Smooth muscle cell (in vitro differentiated cells): ENCODE measurements at regions not wholly inside any gene's neighbourhood (a gene's known extent, or its start where the extent isn't known, plus 50 kb on each side); places are given as distances from the start of the nearest gene placed in this dataset.

Source experiments
- DNase-seq: peaks from one replicate; lab custom pipeline; 2025; ENCODE audit not compliant: unreplicated experiment; lab: John Stamatoyannopoulos, UW
- H2AFZ ChIP-seq: fragments of 200-600 bp; sonication (generic); 2 replicates; pipeline ENCODE4 v1.6.0; 2016; ENCODE audit warnings: antibody characterized with exemption, low read depth, mild to moderate bottlenecking
- H3F3A ChIP-seq: fragments of 200-600 bp; sonication (generic); 2 replicates; pipeline ENCODE4 v1.6.0; 2017; ENCODE audit warnings: antibody characterized with exemption, low read depth
- H3K27ac ChIP-seq: fragments of 200-600 bp; sonication (generic); 2 replicates; pipeline ENCODE4 v1.5.1; 2016; ENCODE audit warnings: low read depth, mild to moderate bottlenecking
- H3K27me3 ChIP-seq: fragments of 200-600 bp; sonication (generic); 2 replicates; pipeline ENCODE4 v1.6.1; 2016; ENCODE audit warnings: low read depth, mild to moderate bottlenecking
- H3K36me3 ChIP-seq: fragments of 200-600 bp; sonication (generic); 2 replicates; pipeline ENCODE4 v1.5.1; 2016; ENCODE audit warnings: low read depth
- H3K4me1 ChIP-seq: fragments of 200-600 bp; sonication (generic); 2 replicates; pipeline ENCODE4 v1.5.1; 2016; ENCODE audit warnings: low read depth
- H3K4me2 ChIP-seq: fragments of 200-600 bp; sonication (generic); 2 replicates; pipeline ENCODE4 v1.6.0; 2016; ENCODE audit warnings: mild to moderate bottlenecking
- H3K4me3 ChIP-seq: fragments of 200-600 bp; sonication (generic); 2 replicates; pipeline ENCODE4 v1.5.1; 2016; ENCODE audit warnings: mild to moderate bottlenecking
- H3K79me2 ChIP-seq: fragments of 200-600 bp; sonication (generic); 2 replicates; pipeline ENCODE4 v1.6.0; 2016; ENCODE audit warnings: low read depth, mild to moderate bottlenecking
- H3K9ac ChIP-seq: fragments of 200-600 bp; sonication (generic); 2 replicates; pipeline ENCODE4 v1.6.0; 2016; ENCODE audit warnings: low read depth
- H3K9me3 ChIP-seq: fragments of 200-600 bp; sonication (generic); replicated peaks from 2 replicates; pipeline ENCODE4 v1.5.1; 2016; ENCODE audit warnings: low read depth
- H4K20me1 ChIP-seq: fragments of 200-600 bp; sonication (generic); 2 replicates; pipeline ENCODE4 v1.6.0; 2016; ENCODE audit warnings: low read depth
- CTCF ChIP-seq: fragments of 200-600 bp; sonication (generic); IDR thresholded peaks from 2 replicates; pipeline ENCODE4 v1.5.1; 2017; ENCODE audit warnings: borderline replicate concordance, mild to moderate bottlenecking, antibody characterized with exemption; ENCODE audit not compliant: insufficient read depth, poor library complexity, severe bottlenecking
- WGBS: methylation state at CpG from one replicate; pipeline ENCODE4 v1.1.7; 2016; ENCODE audit warnings: low lambda C conversion rate; 5-methylcytosine and 5-hydroxymethylcytosine counted together

- DNase-seq, result no peak
- no peak overlapping the region for H3K4me3 ChIP-seq
- H3K4me2 ChIP-seq, result peak overlapping the region; percentile 43
- no peak overlapping the region for H3K27ac ChIP-seq
- 42% methylated on average over 5 of the region's 5 CpGs for WGBS
- no peaks in the 10 kb centered on the region for H3K36me3 ChIP-seq
- H3K9me3 ChIP-seq, result no peaks in the 10 kb centered on the region
- TF ChIP-seq CTCF, result no peak
- H3K79me2 ChIP-seq, result no peaks in the 10 kb centered on the region
- peak overlapping the region; percentile 71 for H2AFZ ChIP-seq
- H3K4me1 ChIP-seq, result peaks cover 23% of the 10 kb centered on the region
- no peak overlapping the region for H3K9ac ChIP-seq
- H3F3A ChIP-seq, result peaks cover 13% of the 10 kb centered on the region
- H4K20me1 ChIP-seq, result no peaks in the 10 kb centered on the region
- no peaks in the 10 kb centered on the region for H3K27me3 ChIP-seq
Observed at GRCh38 chr3:194009019-194009418, 126.9 kb upstream of the HES1 start.

GRCh38 chr3:194009892-194010533 is 125.9 kb upstream of the HES1 start:
- no peak for TF ChIP-seq CTCF
- Histone ChIP-seq H3K27ac (no peak overlapping the region), H3K9me3 (no peaks in the 10 kb centered on the region), H3K4me1 (peaks cover 15% of the 10 kb centered on the region), H2AFZ (no peak overlapping the region), H3F3A (peaks cover 3% of the 10 kb centered on the region), H3K36me3 (no peaks in the 10 kb centered on the region), H3K27me3 (no peaks in the 10 kb centered on the region), H3K4me3 (no peak overlapping the region), H4K20me1 (no peaks in the 10 kb centered on the region), H3K4me2 (no peak overlapping the region), H3K9ac (no peak overlapping the region), H3K79me2 (no peaks in the 10 kb centered on the region)
- WGBS, result 77% methylated on average over 4 of the region's 4 CpGs
- no peak for DNase-seq

DNA sequence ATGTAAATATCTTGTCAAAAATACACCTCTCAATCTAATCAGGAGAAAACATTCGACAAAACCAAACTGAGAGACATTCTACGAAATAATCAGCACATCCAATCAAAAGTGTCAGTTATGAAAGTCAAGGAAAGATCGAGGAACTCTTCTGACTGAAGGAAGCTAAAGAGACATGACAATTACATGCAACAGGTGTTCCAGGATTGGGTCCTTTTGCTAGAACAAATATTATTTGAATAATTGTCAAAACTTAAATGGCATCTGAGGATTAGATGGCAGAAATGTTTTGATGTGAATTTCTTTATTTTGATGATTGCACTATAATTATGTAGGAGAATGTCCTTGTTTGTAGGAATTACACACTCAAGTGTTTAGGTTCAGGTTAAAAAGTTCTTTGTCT is 124.1 kb upstream of the HES1 start:
- no peaks in the 10 kb centered on the region for H4K20me1 ChIP-seq
- no peak overlapping the region for H2AFZ ChIP-seq
- no peaks in the 10 kb centered on the region for H3K79me2 ChIP-seq
- H3K4me2 ChIP-seq, result no peak overlapping the region
- H3K27me3 ChIP-seq, result no peaks in the 10 kb centered on the region
- no peaks in the 10 kb centered on the region for H3K9me3 ChIP-seq
- H3K36me3 ChIP-seq, result no peaks in the 10 kb centered on the region
- no peak overlapping the region for H3K4me3 ChIP-seq
- H3F3A ChIP-seq, result no peaks in the 10 kb centered on the region
- no peak for DNase-seq
- no peak overlapping the region for H3K9ac ChIP-seq
- no peak for TF ChIP-seq CTCF
- 93% methylated on average over 3 of the region's 3 CpGs for WGBS
- no peak overlapping the region for H3K27ac ChIP-seq
- H3K4me1 ChIP-seq, result peaks cover 8% of the 10 kb centered on the region

DNA sequence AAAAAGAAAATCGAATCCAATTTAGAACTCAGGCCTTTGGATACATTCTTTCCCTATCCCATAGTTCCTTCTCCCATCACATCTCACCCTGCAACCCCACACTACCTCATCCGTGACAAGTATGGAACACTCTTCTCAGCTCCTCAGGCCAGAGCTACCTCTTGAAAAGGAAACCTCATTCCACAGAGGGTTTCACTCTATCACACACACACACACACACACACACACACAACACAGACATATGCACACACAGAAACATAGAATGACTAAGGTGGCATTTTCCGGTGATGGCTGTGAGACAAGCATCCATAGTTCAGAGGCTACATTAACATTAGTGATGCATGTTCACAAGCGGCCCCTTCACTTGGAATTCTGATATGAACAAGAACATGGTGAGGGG is 122.0 kb upstream of the HES1 start:
- no peak overlapping the region for H3K9ac ChIP-seq
- H3K36me3 ChIP-seq, result no peaks in the 10 kb centered on the region
- no peaks in the 10 kb centered on the region for H3K27me3 ChIP-seq
- H3K4me2 ChIP-seq, result no peak overlapping the region
- TF ChIP-seq CTCF, result no peak
- H3K4me1 ChIP-seq, result peaks cover 6% of the 10 kb centered on the region
- no peaks in the 10 kb centered on the region for H3K9me3 ChIP-seq
- H4K20me1 ChIP-seq, result no peaks in the 10 kb centered on the region
- no peak overlapping the region for H3K27ac ChIP-seq
- no peaks in the 10 kb centered on the region for H3F3A ChIP-seq
- H2AFZ ChIP-seq, result no peak overlapping the region
- H3K4me3 ChIP-seq, result no peak overlapping the region
- WGBS, result 92% methylated on average over 4 of the region's 4 CpGs
- no peak for DNase-seq
- no peaks in the 10 kb centered on the region for H3K79me2 ChIP-seq
